ENCODE measurements at regions not wholly inside any gene's neighbourhood (a gene's known extent, or its start where the extent isn't known, plus 50 kb on each side); places are given as distances from the start of the nearest gene placed in this dataset.

- TF ChIP-seq, protein P1, sequence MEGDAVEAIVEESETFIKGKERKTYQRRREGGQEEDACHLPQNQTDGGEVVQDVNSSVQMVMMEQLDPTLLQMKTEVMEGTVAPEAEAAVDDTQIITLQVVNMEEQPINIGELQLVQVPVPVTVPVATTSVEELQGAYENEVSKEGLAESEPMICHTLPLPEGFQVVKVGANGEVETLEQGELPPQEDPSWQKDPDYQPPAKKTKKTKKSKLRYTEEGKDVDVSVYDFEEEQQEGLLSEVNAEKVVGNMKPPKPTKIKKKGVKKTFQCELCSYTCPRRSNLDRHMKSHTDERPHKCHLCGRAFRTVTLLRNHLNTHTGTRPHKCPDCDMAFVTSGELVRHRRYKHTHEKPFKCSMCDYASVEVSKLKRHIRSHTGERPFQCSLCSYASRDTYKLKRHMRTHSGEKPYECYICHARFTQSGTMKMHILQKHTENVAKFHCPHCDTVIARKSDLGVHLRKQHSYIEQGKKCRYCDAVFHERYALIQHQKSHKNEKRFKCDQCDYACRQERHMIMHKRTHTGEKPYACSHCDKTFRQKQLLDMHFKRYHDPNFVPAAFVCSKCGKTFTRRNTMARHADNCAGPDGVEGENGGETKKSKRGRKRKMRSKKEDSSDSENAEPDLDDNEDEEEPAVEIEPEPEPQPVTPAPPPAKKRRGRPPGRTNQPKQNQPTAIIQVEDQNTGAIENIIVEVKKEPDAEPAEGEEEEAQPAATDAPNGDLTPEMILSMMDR (IDR thresholded peaks at IDR 0.05) = no peak
- H3K36me3 ChIP-seq (replicated peaks in 1 of 2; ENCODE audit: control insufficient read depth in 1 of 2, insufficient read depth in 2 of 2, low read length in 2 of 2) = no peaks in the 10 kb centered on the region
- H3K4me1 Mint-ChIP-seq = no peaks in the 10 kb centered on the region
- intact Hi-C loops (cut with micrococcal nuclease) = no loop called here
- no peak for DNase-seq
- H3K27me3 ChIP-seq (ENCODE audit: control insufficient read depth in 2 of 2, insufficient read depth in 2 of 2, low read length in 2 of 2) = no peaks in the 10 kb centered on the region
- H3K27ac ChIP-seq (ENCODE audit: low read depth in 1 of 2, low read length in 2 of 2) = no peak overlapping the region
- H3K4me1 ChIP-seq (ENCODE audit: control insufficient read depth in 1 of 2, insufficient read depth in 2 of 2, low read length in 2 of 2) = no peaks in the 10 kb centered on the region
- H3K27ac Mint-ChIP-seq = peak overlapping the region in 1 of 7 donors; percentile 34
- H3K9me3 ChIP-seq (replicated peaks in 1 of 2; ENCODE audit: control insufficient read depth in 1 of 2, insufficient read depth in 1 of 2, low read length in 2 of 2) = no peaks in the 10 kb centered on the region
- no peaks in the 10 kb centered on the region for H3K36me3 Mint-ChIP-seq
- H4K20me1 ChIP-seq (ENCODE audit: insufficient read depth, low read length) = no peaks in the 10 kb centered on the region
- no peaks in the 10 kb centered on the region for H3K79me2 ChIP-seq (ENCODE audit: insufficient read depth, low read length)
- H2AFZ ChIP-seq (ENCODE audit: insufficient read depth, low read depth, low read length, poor library complexity, severe bottlenecking) = no peak overlapping the region
- peaks cover 0 to 11% (median 1%) of the 10 kb centered on the region in 7 donors for H3K9me3 Mint-ChIP-seq
- no peak overlapping the region for H3K4me3 ChIP-seq (replicated peaks in 1 of 3; ENCODE audit: low read depth in 2 of 3, low read length in 3 of 3)
- H3K4me2 ChIP-seq (replicated peaks; ENCODE audit: extremely low read depth, low read length, poor library complexity, severe bottlenecking) = no peak overlapping the region
- H3K27me3 Mint-ChIP-seq (ENCODE audit: low read depth in 3 of 3) = peaks cover 2 to 14% (median 2%) of the 10 kb centered on the region in 3 donors
- H3K4me3 Mint-ChIP-seq = no peak overlapping the region
- 56% methylated on average over 3 of the region's 12 CpGs for WGBS (ENCODE audit: insufficient coverage)
- H3K9ac ChIP-seq (ENCODE audit: insufficient read depth, low read length, poor library complexity, severe bottlenecking) = no peak overlapping the region
These were observed 261.0 kb downstream of the SOX9 start for GRCh38 chr17:72381597-72382397.

DNA sequence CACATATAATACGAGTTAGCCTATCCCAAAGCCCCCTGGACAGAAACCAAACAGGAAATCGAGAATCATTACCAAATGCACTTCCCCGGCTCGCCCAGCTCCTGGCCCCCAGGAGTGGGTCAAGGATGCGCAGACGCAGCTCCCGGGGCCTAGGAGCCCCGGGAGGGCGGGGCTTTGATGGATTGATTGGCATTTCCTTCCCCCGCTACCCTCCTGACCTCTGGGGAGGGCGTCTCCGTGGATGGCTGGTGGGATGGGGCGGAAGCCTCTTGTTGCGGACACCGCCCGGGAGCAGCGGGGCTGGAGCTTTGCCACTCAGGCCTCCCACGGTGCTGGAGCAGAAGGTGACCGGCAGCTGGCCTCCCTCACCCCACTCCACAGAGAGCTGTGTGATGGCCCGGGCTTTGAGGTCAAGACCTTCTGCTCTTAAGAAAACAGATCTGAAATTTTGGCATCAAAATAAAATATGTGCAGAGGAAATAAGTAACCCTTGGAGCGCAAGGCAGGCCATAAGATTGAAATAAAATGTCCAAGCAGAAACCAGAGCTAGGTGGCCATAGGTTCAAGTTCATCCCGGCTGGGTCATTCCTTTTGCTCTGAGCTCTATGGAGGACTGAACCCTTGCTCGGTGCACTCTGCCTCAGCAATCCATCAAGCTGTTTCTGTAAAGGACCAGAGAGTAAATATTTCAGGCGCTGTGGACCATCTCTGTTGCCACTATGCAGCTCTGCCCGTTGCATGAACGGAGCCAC lies 262.3 kb downstream of the SOX9 start:
- intact Hi-C loops (cut with micrococcal nuclease) = no loop called here
- no peak overlapping the region for H3K4me3 ChIP-seq (replicated peaks in 1 of 3; ENCODE audit: low read depth in 2 of 3, low read length in 3 of 3)
- no peak overlapping the region for H3K27ac ChIP-seq (ENCODE audit: low read depth in 1 of 2, low read length in 2 of 2)
- H3K9me3 ChIP-seq (replicated peaks in 1 of 2; ENCODE audit: control insufficient read depth in 1 of 2, insufficient read depth in 1 of 2, low read length in 2 of 2) = no peaks in the 10 kb centered on the region
- H3K4me1 Mint-ChIP-seq = no peaks in the 10 kb centered on the region
- WGBS (ENCODE audit: insufficient coverage) = 44% methylated on average over 22 of the region's 26 CpGs
- no peaks in the 10 kb centered on the region for H3K27me3 ChIP-seq (ENCODE audit: control insufficient read depth in 2 of 2, insufficient read depth in 2 of 2, low read length in 2 of 2)
- peaks cover 2 to 16% (median 4%) of the 10 kb centered on the region in 3 donors for H3K27me3 Mint-ChIP-seq (ENCODE audit: low read depth in 3 of 3)
- no peaks in the 10 kb centered on the region for H3K36me3 Mint-ChIP-seq
- no peaks in the 10 kb centered on the region for H3K4me1 ChIP-seq (ENCODE audit: control insufficient read depth in 1 of 2, insufficient read depth in 2 of 2, low read length in 2 of 2)
- H3K4me2 ChIP-seq (replicated peaks; ENCODE audit: extremely low read depth, low read length, poor library complexity, severe bottlenecking) = no peak overlapping the region
- no peak overlapping the region for H3K27ac Mint-ChIP-seq
- no peak overlapping the region for H2AFZ ChIP-seq (ENCODE audit: insufficient read depth, low read depth, low read length, poor library complexity, severe bottlenecking)
- no peak overlapping the region for H3K4me3 Mint-ChIP-seq
- TF ChIP-seq, protein P1 (IDR thresholded peaks at IDR 0.05) = no peak
- no peaks in the 10 kb centered on the region for H4K20me1 ChIP-seq (ENCODE audit: insufficient read depth, low read length)
- no peak for DNase-seq
- H3K9me3 Mint-ChIP-seq = peaks cover 0 to 10% (median 3%) of the 10 kb centered on the region in 7 donors
- H3K36me3 ChIP-seq (replicated peaks in 1 of 2; ENCODE audit: control insufficient read depth in 1 of 2, insufficient read depth in 2 of 2, low read length in 2 of 2) = no peaks in the 10 kb centered on the region
- H3K79me2 ChIP-seq (ENCODE audit: insufficient read depth, low read length) = no peaks in the 10 kb centered on the region
- no peak overlapping the region for H3K9ac ChIP-seq (ENCODE audit: insufficient read depth, low read length, poor library complexity, severe bottlenecking)
